GM21576 (cell line): ENCODE measurements at regions not wholly inside any gene's neighbourhood (a gene's known extent, or its start where the extent isn't known, plus 50 kb on each side); places are given as distances from the start of the nearest gene placed in this dataset.

ENCODE experiments used
- ATAC-seq: cut with Tn5 transposase; IDR thresholded peaks from one replicate; pipeline ENCODE4 v1.9.1; 2021; ENCODE audit warnings: mild to moderate bottlenecking, moderate library complexity; ENCODE audit not compliant: unreplicated experiment

DNA sequence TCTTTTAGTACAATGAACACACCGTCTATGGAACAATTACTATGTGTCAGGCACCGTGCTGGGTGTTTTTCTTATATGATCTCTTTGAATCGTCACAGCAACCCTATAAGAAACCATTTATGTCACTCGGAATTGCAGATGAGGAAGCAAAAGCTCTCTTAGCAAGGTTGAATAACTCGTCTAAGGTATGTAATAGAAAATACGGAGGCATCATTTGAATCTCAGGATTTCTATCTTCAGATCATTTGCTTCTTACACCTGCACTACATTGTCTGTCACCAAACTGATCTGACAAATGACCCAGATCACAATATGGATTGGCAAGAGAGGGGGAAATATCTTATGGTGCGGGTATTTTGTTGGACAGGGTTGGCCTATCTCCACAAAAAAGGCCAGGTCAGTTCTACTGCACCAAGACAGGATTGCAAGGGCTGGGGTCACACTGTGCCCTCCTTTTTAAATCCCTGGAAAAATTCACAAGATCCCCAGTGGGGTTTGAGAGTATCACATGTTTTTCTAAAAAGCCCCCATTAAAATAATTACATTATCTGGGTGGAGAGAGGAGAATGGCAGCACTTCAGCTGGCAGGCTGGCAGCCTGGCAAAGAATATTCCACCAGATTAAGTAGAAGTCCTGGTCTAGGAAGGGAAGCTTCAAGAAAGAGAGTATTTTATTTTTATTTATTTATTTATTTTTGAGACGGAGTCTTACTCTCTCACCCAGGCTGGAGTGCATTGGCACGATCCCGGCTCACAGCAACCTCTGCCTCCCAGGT lies 110.7 kb upstream of the CLMP start:
- no peak for ATAC-seq

- ATAC-seq: no peak
Measured at GRCh38 chr11:123304828-123305466, 109.9 kb upstream of the CLMP start.

DNA sequence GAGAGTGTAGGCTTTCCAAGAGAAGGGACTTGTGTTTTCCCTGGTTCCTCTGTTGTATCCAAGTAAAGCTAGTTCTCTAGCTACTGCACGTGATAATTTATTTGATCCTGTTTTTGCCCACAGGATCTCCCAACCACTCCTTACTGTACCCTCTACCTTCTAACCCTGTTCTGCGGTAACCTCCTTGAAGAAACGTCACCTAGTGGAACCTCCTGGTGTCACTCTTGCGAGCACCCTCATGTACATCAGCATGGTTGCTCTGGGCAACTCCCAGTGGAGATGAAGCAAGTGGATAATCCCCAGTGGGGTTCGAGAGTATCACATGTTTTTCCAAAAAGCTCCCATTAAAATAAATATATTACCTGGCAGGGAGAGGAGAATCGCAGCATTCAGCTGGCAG lies 108.9 kb upstream of the CLMP start:
- ATAC-seq: no peak

DNA sequence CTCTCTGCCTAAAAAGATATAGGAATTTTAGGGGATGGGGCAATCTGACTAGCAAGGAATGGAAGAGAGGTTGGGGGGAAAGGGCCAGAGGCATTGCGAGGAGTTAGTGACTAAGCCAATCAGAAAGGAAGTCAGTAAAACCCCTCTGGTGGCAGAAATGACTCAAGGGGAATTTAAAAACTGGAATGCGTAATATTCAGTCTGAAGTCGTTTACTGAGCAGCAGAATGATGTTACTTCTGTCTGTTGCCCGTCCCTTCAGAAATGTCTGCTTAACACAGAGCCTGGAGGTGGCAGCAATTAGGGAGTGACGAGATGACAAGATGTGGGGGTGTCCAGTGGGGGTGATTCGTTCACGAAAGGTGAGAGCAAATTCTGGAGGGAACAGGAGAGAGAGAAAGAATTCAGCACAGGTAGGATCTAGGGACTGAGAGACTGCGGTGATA lies 107.7 kb upstream of the CLMP start:
- ATAC-seq: no peak

DNA sequence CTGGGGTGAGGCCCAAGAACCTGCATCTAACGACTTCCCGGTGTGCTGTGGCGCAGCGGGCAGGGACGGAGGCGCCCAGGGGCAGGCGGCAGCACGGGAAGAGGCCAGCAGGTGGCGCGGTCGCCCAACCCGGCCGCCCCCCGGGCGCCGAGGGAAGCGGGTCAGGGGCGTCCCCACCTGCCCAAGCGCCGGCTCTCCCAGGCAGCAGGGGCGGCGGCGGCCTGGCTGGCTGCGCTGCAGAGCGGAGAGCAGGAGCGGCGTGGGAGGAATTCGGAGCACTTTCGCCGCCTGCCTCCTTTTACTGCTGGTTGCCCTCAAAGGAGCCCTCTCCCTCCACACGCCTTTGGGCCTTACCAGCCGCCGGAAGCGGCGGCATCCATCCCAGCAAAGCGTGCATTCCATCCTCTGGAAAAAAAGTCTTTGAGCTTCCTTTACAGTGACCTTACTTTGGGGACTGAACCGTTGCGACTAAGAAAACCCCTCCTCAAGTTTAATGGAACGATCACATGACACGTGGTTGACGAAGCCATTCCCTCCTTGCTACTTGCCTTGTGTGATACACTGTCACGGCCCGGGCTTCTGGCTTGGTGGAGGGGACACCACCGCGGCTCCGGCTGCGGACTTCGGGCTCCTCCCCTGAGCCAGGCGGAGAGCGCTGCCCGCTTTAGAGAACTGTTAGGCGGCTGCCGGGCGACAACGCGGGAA lies 106.8 kb upstream of the CLMP start:
- peak; percentile 65 for ATAC-seq

- ATAC-seq: no peak
Measured at GRCh38 chr11:123301013-123301591, 106.1 kb upstream of the CLMP start.

GRCh38 chr11:123299721-123300120 lies 104.7 kb upstream of the CLMP start:
- no peak for ATAC-seq

DNA sequence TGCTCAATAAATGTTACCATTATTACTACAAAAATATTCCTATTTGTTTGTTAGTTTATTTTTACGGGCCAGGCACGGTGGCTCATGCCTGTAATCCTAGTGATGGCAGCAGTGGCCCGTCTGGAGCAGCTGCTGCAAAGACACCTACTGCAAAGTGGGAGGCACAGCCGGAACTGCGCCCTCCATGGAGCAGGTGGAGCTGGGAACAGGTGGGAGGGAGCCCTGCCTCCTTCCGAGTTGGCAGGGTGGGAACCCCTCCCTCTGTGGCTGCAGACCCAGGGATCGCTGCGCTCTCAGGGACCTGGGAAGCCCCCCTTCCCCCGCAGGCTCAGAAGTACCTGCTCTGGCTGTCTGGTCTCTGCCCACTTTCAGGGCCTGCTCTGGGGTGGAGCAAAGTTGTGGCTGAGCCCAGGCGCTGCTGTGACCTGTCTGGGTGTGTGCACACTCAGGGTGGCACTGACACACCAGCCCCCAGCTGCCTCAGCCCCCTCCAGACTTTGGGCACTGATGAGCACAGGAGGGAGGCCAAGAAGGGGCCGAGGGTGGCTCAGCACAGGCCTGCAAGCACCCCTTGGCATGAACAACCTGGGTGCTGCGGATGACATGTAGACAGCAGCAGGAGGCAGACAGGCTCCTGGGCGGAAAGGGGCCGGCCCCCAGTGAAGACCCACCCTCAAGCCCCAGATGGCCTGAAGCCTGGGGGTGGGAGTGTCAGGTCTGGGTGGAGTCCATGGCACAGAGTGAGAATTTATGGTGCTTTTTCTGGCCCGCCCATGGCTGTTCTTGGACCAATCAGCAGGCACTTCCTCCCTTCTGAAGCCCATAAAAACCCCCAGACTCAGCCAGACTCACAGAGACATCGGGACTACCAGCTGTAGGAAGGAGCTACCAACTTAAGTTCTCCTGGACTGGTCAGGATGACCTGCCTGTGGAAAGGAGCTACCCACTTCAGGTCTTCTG lies 103.7 kb upstream of the CLMP start:
- ATAC-seq: no peak

DNA sequence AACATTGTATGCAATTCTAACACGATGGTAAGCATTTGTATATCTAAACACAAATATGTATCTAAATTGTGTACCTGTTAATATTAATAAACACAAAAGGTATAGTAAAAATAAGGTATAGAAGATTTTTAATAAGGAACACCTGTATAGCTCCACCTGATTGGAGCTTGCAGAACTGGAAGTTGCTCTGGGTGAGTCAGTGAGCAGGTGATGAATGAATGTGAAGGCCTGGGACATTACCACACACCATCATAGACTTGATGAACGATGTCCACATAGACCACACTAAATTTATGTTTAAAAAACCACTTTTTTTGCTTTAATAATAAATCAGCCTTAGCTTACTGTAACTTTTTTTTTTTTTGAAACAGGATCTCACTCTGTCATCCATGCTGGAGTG lies 97.6 kb upstream of the CLMP start:
- no peak for ATAC-seq

- ATAC-seq: no peak
Measured at GRCh38 chr11:123291201-123291869, 96.3 kb upstream of the CLMP start.

DNA sequence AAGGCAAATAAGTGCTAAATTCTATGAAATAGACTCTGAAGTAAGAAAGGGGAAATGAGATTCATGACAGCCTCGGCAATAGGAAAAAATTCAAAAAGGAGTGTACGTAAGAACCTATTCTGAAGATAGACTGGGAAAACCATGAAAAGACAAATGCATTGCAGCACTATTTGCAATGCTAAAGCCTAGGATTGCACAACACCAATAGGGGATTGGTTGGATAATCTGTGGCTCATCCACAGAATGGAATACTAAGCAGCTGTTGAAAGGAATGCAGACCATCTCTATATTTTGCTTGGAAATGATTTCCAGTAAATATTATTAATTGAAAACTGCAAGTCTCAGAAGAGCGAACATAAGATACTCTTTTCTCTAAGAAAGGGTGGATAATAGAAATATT lies 91.7 kb upstream of the CLMP start:
- no peak for ATAC-seq

DNA sequence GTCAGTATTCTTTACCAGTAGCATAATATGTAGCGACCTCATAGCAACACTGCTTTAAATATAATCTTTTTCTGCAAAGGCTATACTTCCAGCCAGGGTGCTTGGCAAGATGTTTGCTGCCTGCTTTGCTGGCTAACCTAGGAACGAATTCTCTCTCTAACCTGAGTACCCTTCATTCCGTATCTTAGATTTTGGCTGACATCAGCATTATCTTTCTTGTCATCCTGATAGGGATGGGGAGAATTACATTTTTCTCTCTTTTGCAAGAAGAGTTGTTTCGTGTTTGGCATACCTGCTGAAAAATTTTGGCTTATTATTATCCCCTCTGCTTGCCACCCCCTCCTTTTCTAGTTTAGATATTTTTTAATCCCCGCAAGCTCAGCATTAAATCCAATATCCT lies 91.2 kb upstream of the CLMP start:
- ATAC-seq: no peak

DNA sequence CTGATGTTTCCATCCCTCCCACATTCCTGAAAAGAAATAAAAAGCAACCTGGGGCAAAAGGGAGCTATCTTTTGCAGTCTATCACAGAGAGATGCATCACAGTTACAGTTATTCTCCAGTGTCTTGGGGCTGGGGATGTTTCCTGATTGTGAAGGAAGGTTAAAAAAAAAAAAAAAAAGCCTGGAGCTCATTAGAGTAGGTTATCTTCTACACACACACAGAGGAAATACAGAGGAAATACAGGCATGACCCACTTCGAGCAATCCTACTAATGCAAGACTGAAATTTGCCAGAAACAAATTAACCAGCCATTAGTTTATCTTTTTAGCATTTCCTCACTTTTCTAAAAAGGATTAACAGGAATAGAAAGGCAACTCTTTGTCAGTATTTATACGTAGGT lies 89.4 kb upstream of the CLMP start:
- no peak for ATAC-seq

- ATAC-seq: no peak
Measured at GRCh38 chr11:123282597-123282996, 87.5 kb upstream of the CLMP start.

- ATAC-seq: no peak
Measured at GRCh38 chr11:123273616-123274015, 78.6 kb upstream of the CLMP start.

DNA sequence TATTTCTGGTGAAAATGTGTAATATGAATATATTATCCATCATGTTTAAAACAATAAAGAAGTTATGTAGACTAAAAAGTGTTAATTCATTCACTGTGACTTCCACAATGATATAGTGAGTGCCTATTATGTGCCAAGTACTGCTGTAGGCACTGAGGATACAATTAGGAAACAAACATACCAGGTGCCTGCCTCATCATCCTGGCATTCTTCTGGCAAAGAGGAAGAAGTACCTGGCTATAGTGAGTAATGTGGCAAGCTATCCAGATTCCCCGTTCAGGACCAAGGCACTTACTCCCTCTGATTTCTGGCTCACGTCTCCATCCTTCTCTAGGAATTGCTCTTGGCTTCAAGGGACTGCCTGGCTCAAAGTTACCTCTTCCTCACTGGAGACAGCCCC lies 77.5 kb upstream of the CLMP start:
- no peak for ATAC-seq

- ATAC-seq: no peak
Measured at GRCh38 chr11:123268156-123268555, 73.1 kb upstream of the CLMP start.

DNA sequence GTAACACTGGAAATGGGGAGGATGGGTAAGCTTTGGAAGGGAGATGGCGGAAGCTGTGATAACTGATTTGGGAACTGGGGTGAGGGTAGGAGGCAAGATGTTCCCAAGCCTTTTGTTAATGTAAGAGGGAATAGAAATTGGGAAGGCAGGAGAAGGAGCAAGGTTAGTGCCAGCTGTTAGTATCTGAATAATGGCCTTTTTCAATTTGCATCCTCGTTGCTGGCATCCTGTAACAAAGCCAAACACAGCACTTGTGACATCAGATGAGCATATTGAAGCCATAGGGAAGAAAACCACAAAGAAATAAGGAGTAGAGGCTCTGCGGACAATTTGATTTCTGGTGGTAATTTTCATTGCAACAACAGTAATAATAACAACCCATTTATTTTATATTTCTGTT lies 70.9 kb upstream of the CLMP start:
- ATAC-seq: no peak

DNA sequence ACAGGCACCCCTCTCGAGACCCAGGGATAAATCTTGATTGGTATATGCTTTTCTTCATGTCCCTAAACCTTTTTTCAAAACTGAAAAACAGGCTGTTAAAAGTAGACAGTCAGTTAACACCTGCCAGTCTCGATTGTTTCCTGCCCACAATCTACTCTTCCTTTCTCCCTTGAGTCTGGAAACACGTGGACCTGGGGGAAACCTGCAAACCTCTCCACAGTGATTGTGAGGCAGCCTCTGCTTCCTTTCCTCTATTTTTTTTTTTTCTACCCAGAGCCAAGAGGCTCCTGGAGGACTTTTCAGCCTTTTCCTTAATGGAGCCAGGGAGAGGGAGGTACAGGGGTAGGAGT lies 69.4 kb upstream of the CLMP start:
- ATAC-seq: peak; percentile 20
